ENCODE measurements at regions not wholly inside any gene's neighbourhood (a gene's known extent, or its start where the extent isn't known, plus 50 kb on each side); places are given as distances from the start of the nearest gene placed in this dataset.
"Not testable (repeated sequence)": the region's sequence is repeated elsewhere in the genome, so short reads cannot be mapped to it uniquely, and the experiment has no call there.

DNA sequence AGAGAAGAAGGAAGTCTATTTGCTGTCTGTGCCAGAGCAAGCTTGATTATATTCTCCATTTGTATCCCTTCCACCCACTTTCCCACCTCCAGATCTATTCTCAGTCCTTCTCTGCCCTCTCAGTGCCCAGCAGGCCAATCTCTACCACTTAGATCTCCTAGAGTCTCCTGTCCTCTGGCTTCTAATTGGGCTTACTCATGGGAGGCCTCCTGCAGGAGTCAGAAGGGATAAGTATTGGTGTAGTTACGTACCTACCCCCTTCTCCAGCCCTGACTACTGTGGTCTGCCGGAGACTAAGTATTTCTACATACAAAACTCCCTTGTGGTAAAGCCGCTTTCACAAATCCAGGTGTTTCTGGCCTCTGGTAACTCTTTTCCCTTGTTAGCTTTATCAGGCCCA lies 221.2 kb downstream of the PTGER3 start:
- WGBS, 2 donors = 88 to 89% methylated on average over 3 of the region's 3 CpGs
- H3K4me1 ChIP-seq = no peaks in the 10 kb centered on the region

DNA sequence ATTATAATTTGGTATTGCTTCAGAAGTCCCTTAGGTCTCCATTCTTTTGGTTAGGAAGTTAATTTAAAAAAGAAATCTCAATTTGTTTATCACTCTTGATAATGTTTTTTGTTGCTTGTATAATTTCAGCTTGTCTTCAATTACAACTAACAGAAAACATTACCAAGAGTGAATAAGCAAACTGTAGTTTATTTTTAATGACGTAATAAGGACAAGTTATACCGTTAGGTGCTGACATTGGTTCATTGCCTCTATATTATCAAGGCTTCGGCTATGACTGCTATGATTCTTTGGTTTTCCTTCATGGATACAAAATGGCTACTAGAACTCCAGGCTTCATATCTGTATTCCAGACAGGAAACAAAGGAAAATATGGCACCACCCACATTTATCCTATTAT lies 220.6 kb downstream of the PTGER3 start:
- Histone ChIP-seq H3K4me1 (no peaks in the 10 kb centered on the region), H3K4me3 (no peak overlapping the region), H3K27me3 (no peaks in the 10 kb centered on the region), H3K9me3 (no peaks in the 10 kb centered on the region), H3K27ac (no peak overlapping the region), H3K36me3 (no peaks in the 10 kb centered on the region)
- no peak for TF ChIP-seq EP300 (IDR thresholded peaks at IDR 0.05)
- TF ChIP-seq POLR2A (IDR thresholded peaks at IDR 0.05) = no peak
- TF ChIP-seq, protein P1, sequence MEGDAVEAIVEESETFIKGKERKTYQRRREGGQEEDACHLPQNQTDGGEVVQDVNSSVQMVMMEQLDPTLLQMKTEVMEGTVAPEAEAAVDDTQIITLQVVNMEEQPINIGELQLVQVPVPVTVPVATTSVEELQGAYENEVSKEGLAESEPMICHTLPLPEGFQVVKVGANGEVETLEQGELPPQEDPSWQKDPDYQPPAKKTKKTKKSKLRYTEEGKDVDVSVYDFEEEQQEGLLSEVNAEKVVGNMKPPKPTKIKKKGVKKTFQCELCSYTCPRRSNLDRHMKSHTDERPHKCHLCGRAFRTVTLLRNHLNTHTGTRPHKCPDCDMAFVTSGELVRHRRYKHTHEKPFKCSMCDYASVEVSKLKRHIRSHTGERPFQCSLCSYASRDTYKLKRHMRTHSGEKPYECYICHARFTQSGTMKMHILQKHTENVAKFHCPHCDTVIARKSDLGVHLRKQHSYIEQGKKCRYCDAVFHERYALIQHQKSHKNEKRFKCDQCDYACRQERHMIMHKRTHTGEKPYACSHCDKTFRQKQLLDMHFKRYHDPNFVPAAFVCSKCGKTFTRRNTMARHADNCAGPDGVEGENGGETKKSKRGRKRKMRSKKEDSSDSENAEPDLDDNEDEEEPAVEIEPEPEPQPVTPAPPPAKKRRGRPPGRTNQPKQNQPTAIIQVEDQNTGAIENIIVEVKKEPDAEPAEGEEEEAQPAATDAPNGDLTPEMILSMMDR (IDR thresholded peaks at IDR 0.05) = no peak
- 95 to 98% methylated on average over 3 of the region's 3 CpGs for WGBS, 2 donors
- no peak for DNase-seq (ENCODE audit: low spot score in 2 of 2)

More for the DNA sequence above, 221.2 kb downstream of the PTGER3 start:
- no peak for TF ChIP-seq EP300 (IDR thresholded peaks at IDR 0.05)
- TF ChIP-seq POLR2A (IDR thresholded peaks at IDR 0.05) = no peak
- TF ChIP-seq, protein P1 (IDR thresholded peaks at IDR 0.05) = no peak
- H3K36me3 ChIP-seq = no peaks in the 10 kb centered on the region
- no peaks in the 10 kb centered on the region for H3K9me3 ChIP-seq
- H3K27ac ChIP-seq = no peak overlapping the region
- no peaks in the 10 kb centered on the region for H3K27me3 ChIP-seq
- no peak for DNase-seq (ENCODE audit: low spot score in 2 of 2)
- no peak overlapping the region for H3K4me3 ChIP-seq

GRCh38 chr1:70828177-70828576 lies 219.4 kb downstream of the PTGER3 start:
- 89 to 92% methylated on average over 1 of the region's 1 CpG for WGBS, 2 donors
- Histone ChIP-seq H3K27ac (no peak overlapping the region), H3K4me1 (no peaks in the 10 kb centered on the region), H3K27me3 (no peaks in the 10 kb centered on the region), H3K36me3 (no peaks in the 10 kb centered on the region), H3K4me3 (no peak overlapping the region), H3K9me3 (no peaks in the 10 kb centered on the region)
- DNase-seq (ENCODE audit: low spot score in 2 of 2) = no peak
- TF ChIP-seq POLR2A (IDR thresholded peaks at IDR 0.05) (no peak), EP300 (IDR thresholded peaks at IDR 0.05) (no peak)
- TF ChIP-seq, protein P1 (IDR thresholded peaks at IDR 0.05) = no peak

GRCh38 chr1:70834365-70834764 lies 213.3 kb downstream of the PTGER3 start:
- not testable (repeated sequence) for H3K4me1 ChIP-seq; H3K27me3 ChIP-seq; H3K36me3 ChIP-seq; DNase-seq (ENCODE audit: low spot score in 2 of 2); H3K9me3 ChIP-seq; H3K27ac ChIP-seq; H3K4me3 ChIP-seq
- WGBS, 2 donors = 76 to 83% methylated on average over 2 of the region's 2 CpGs

DNA sequence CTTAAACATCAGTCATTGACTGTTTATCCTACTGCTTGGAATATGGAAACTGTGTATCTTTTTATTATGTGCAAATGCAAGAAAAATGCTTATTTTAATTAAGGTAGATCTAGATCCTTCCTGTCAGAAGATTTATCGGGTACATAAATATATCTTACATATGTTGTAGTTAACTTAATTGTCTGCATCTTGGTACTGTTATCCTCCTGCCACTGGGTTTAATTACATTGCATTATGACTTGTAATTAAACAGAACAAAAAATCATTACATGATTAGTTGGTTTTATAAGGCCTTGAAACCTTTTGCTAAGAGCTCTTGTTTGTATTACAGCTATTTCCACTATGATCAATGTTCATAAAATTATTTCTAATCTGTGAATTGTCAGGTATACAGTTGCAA lies 211.2 kb downstream of the PTGER3 start:
- H3K9me3 ChIP-seq = no peaks in the 10 kb centered on the region
- whole genome bisulfite sequencing, 2 donors = 97 to 98% methylated on average over 1 of the region's 1 CpG
- no peaks in the 10 kb centered on the region for H3K27me3 ChIP-seq
- no peaks in the 10 kb centered on the region for H3K4me1 ChIP-seq
- TF ChIP-seq, protein P1 (IDR thresholded peaks at IDR 0.05) = no peak
- TF ChIP-seq EP300 (IDR thresholded peaks at IDR 0.05) (no peak), POLR2A (IDR thresholded peaks at IDR 0.05) (no peak)
- DNase-seq (ENCODE audit: low spot score in 2 of 2) = no peak
- no peak overlapping the region for H3K4me3 ChIP-seq
- H3K36me3 ChIP-seq = no peaks in the 10 kb centered on the region
- H3K27ac ChIP-seq = no peak overlapping the region
